ENCODE measurements at regions not wholly inside any gene's neighbourhood (a gene's known extent, or its start where the extent isn't known, plus 50 kb on each side); places are given as distances from the start of the nearest gene placed in this dataset.

- no peak for TF ChIP-seq CTCF (IDR thresholded peaks at IDR 0.05; ENCODE audit: low read depth, low read length)
- no peaks in the 10 kb centered on the region for H3K36me3 ChIP-seq
- H3K27ac ChIP-seq = no peak overlapping the region
- H3K27me3 ChIP-seq = no peaks in the 10 kb centered on the region
- H3K9me3 ChIP-seq (ENCODE audit: low read depth) = no peaks in the 10 kb centered on the region
- H3K4me1 ChIP-seq (ENCODE audit: low read depth) = no peaks in the 10 kb centered on the region
- no peak overlapping the region for H3K4me3 ChIP-seq
- DNase-seq (ENCODE audit: low read depth in 1 of 2, low spot score in 1 of 2) = no peak
These were observed 335.9 kb downstream of the TMEM114 start for GRCh38 chr16:8254405-8254804.

DNA sequence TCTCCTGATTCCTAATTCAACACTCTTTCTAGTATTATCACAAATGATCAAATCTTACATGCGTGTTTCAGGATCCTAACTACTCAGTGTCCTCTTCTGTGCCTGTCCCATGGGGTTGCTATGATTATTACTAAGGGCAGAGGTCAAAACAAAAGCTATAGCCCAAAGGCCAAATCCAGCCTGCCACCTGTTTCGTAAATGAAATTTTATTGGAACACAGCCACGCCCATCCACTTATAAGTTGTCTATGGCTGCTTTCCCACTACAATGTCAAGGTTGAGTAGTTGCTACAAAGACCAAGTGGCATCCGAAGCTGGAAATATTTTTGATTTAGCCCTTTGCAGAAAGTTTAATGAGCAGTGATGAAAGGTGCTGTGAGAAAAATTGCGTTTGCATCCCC is 336.6 kb downstream of the TMEM114 start:
- Histone ChIP-seq H3K4me3 (no peak overlapping the region), H3K27me3 (no peaks in the 10 kb centered on the region), H3K27ac (no peak overlapping the region), H3K4me1 (ENCODE audit: low read depth) (no peaks in the 10 kb centered on the region), H3K9me3 (ENCODE audit: low read depth) (no peaks in the 10 kb centered on the region), H3K36me3 (no peaks in the 10 kb centered on the region)
- no peak for TF ChIP-seq CTCF (IDR thresholded peaks at IDR 0.05; ENCODE audit: low read depth, low read length)
- DNase-seq (ENCODE audit: low read depth in 1 of 2, low spot score in 1 of 2) = no peak

DNA sequence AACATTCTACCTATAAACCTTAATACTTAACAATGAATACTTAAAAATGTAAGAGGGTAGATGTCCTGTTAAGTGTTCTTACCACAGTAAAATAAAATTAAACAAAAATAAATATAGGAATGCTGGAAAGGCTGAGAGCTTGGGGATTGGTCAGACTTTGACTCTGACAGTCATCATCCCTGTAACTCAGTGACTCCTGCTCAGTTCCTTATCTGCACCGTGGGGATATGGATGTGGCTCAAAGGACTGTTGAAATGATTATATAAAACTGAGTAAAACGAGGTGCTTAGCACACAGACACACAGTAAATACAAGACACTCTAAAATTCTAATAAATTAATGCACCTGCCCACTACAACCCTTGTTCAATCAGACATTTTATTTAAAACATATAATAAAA is 338.6 kb downstream of the TMEM114 start:
- DNase-seq (ENCODE audit: low read depth in 1 of 2, low spot score in 1 of 2) = no peak
- H3K9me3 ChIP-seq (ENCODE audit: low read depth) = no peaks in the 10 kb centered on the region
- TF ChIP-seq CTCF (IDR thresholded peaks at IDR 0.05; ENCODE audit: low read depth, low read length) = no peak

DNA sequence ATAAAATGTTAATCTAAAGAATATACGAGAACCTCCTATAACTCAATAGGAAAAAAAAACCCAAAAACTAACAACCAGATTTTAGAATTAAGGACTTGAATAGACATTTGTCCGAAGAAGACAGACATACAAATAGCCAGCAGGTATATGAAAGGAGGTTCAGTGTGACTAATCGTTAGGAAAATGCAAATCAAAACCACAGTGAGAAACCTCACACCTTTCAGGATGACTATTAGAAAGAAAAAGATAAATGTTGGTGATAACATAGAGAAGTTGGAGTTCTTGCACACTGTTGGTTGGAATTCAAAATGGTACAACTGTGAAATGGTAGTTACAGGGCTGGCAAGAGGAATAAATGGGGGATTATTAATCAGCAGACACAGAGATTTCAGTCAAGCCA is 339.0 kb downstream of the TMEM114 start:
- H3K27me3 ChIP-seq = no peaks in the 10 kb centered on the region
- no peaks in the 10 kb centered on the region for H3K4me1 ChIP-seq (ENCODE audit: low read depth)
- no peaks in the 10 kb centered on the region for H3K9me3 ChIP-seq (ENCODE audit: low read depth)
- no peak overlapping the region for H3K4me3 ChIP-seq
- H3K27ac ChIP-seq = no peak overlapping the region
- H3K36me3 ChIP-seq = no peaks in the 10 kb centered on the region
- no peak for DNase-seq (ENCODE audit: low read depth in 1 of 2, low spot score in 1 of 2)
- no peak for TF ChIP-seq CTCF (IDR thresholded peaks at IDR 0.05; ENCODE audit: low read depth, low read length)

More for the DNA sequence above, 338.6 kb downstream of the TMEM114 start:
- no peak overlapping the region for H3K27ac ChIP-seq
- no peaks in the 10 kb centered on the region for H3K36me3 ChIP-seq
- H3K4me1 ChIP-seq (ENCODE audit: low read depth) = no peaks in the 10 kb centered on the region
- no peaks in the 10 kb centered on the region for H3K27me3 ChIP-seq
- no peak overlapping the region for H3K4me3 ChIP-seq

DNA sequence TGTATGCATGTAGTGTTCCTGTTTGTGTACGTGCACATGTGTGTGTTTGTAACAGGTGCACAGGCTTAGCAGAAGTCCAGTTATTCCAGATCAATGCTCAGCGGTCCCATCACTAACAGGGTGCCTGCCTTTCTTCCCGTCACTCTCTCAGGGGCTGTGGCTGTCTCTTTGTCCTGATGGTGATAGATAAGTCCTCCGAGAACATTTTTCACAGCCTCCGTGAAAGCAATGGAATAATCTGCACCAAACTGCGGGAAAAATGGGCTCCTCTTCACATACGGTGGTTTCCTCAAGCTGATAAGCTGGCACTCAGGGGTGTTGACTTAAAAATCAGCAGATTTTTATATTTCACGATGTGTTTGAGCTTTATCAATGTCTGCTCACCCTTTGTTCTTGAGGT is 342.3 kb downstream of the TMEM114 start:
- Histone ChIP-seq H3K4me3 (no peak overlapping the region), H3K9me3 (ENCODE audit: low read depth) (no peaks in the 10 kb centered on the region), H3K27ac (no peak overlapping the region), H3K27me3 (no peaks in the 10 kb centered on the region), H3K36me3 (no peaks in the 10 kb centered on the region), H3K4me1 (ENCODE audit: low read depth) (no peaks in the 10 kb centered on the region)
- DNase-seq (ENCODE audit: low read depth in 1 of 2, low spot score in 1 of 2) = no peak
- TF ChIP-seq CTCF (IDR thresholded peaks at IDR 0.05; ENCODE audit: low read depth, low read length) = no peak

GRCh38 chr16:8243981-8244380 is 346.3 kb downstream of the TMEM114 start:
- H3K27ac ChIP-seq = no peak overlapping the region
- H3K36me3 ChIP-seq = no peaks in the 10 kb centered on the region
- H3K9me3 ChIP-seq (ENCODE audit: low read depth) = no peaks in the 10 kb centered on the region
- no peaks in the 10 kb centered on the region for H3K27me3 ChIP-seq
- DNase-seq (ENCODE audit: low read depth in 1 of 2, low spot score in 1 of 2) = no peak
- no peak overlapping the region for H3K4me3 ChIP-seq
- no peak for TF ChIP-seq CTCF (IDR thresholded peaks at IDR 0.05; ENCODE audit: low read depth, low read length)
- H3K4me1 ChIP-seq (ENCODE audit: low read depth) = no peaks in the 10 kb centered on the region
